H1 (cell line): ENCODE measurements at regions not wholly inside any gene's neighbourhood (a gene's known extent, or its start where the extent isn't known, plus 50 kb on each side); places are given as distances from the start of the nearest gene placed in this dataset.

ENCODE experiments used
- BRCA1 ChIP-seq: IDR thresholded peaks from 2 replicates; pipeline ENCODE4 v1.6.1; 2012; ENCODE audit warnings: low read depth, low read length, improper control_type of control experiment
- CBX5 ChIP-seq: fragments of 300-800, 300-1000 bp; sonication (generic); IDR thresholded peaks from 2 replicates; pipeline ENCODE4 v1.7.1; 2016; ENCODE audit warnings: antibody characterized with exemption, low read length, low read depth
- CTCF ChIP-seq, 3 experiments: IDR thresholded peaks; 1 replicate in 2 of 3; 2 replicates in 1 of 3; pipeline versions ENCODE4 v1.5.1 to v1.6.1; 2011; ENCODE audit warnings: low read length in 3 of 3, mild to moderate bottlenecking in 3 of 3, inconsistent platforms in 2 of 3, low read depth in 1 of 3, moderate library complexity in 1 of 3; ENCODE audit not compliant: insufficient read depth in 1 of 3; ENCODE audit errors: control extremely low read depth in 1 of 3
- EZH2 ChIP-seq: fragments of 200-600 bp; sonication (generic); IDR thresholded peaks from 2 replicates; pipeline ENCODE4 v1.7.1; 2012; ENCODE audit warnings: low read depth, mild to moderate bottlenecking, moderate library complexity, low read length, inconsistent platforms; ENCODE audit not compliant: severe bottlenecking
- GABPA ChIP-seq: IDR thresholded peaks from 2 replicates; pipeline ENCODE4 v1.6.1; 2011; ENCODE audit warnings: mild to moderate bottlenecking, low read length, moderate library complexity, borderline replicate concordance; ENCODE audit not compliant: insufficient read depth
- GTF2F1 ChIP-seq: IDR thresholded peaks from 2 replicates; pipeline ENCODE4 v1.6.1; 2012; ENCODE audit warnings: low read depth, low read length, improper control_type of control experiment, borderline replicate concordance
- POLR2A ChIP-seq, 2 experiments: IDR thresholded peaks; 1 replicate in 1 of 2; 2 replicates in 1 of 2; pipeline ENCODE4 v1.6.1; 2011; ENCODE audit warnings: low read depth in 2 of 2, low read length in 2 of 2, mild to moderate bottlenecking in 2 of 2; ENCODE audit errors: control extremely low read depth in 1 of 2
- POLR2AphosphoS5 ChIP-seq: IDR thresholded peaks from 2 replicates; pipeline ENCODE4 v1.6.1; 2011; ENCODE audit warnings: low read depth, low read length
- SIX5 ChIP-seq: IDR thresholded peaks from 2 replicates; pipeline ENCODE4 v1.6.1; 2011; ENCODE audit warnings: mild to moderate bottlenecking, low read depth, low read length
- SRF ChIP-seq: IDR thresholded peaks from 2 replicates; pipeline ENCODE4 v1.6.1; 2011; ENCODE audit warnings: mild to moderate bottlenecking, low read depth, low read length, moderate library complexity
- TAF1 ChIP-seq: IDR thresholded peaks from 2 replicates; pipeline ENCODE4 v1.6.1; 2011; ENCODE audit warnings: mild to moderate bottlenecking, low read depth, low read length
- USF2 ChIP-seq: IDR thresholded peaks from 2 replicates; pipeline ENCODE4 v1.6.1; 2011; ENCODE audit warnings: low read length, improper control_type of control experiment
- ZNF274 ChIP-seq: IDR thresholded peaks from 2 replicates; pipeline ENCODE4 v1.7.0; 2012; ENCODE audit warnings: low read length, borderline replicate concordance; ENCODE audit errors: extremely low read depth

GRCh38 chr14:23712287-23712686 lies 76.1 kb downstream of the DHRS2 start:
- TF ChIP-seq EZH2 = no peak
- no peak for TF ChIP-seq POLR2A (IDR thresholded peaks at IDR 0.05; ENCODE audit: control extremely low read depth in 1 of 2, low read depth in 2 of 2, low read length in 2 of 2)
- TF ChIP-seq BRCA1 = no peak
- TF ChIP-seq CTCF (IDR thresholded peaks at IDR 0.05; ENCODE audit: control extremely low read depth in 1 of 3, insufficient read depth in 1 of 3, low read depth in 1 of 3, low read length in 3 of 3) = no peak
- no peak for TF ChIP-seq GABPA
- TF ChIP-seq SRF = no peak
- no peak for TF ChIP-seq ZNF274
- no peak for TF ChIP-seq POLR2AphosphoS5
- TF ChIP-seq TAF1 = no peak
- TF ChIP-seq SIX5 = no peak
- no peak for TF ChIP-seq USF2
- no peak for TF ChIP-seq CBX5
- TF ChIP-seq GTF2F1 = no peak
